WERI-Rb-1 (cell line): ENCODE measurements at regions not wholly inside any gene's neighbourhood (a gene's known extent, or its start where the extent isn't known, plus 50 kb on each side); places are given as distances from the start of the nearest gene placed in this dataset.

Experiments
- DNase-seq: peaks from one replicate; pipeline ENCODE4 v3.0.0-alpha.2; 2020
- H3K27ac ChIP-seq: fragments of 250-450 bp; sonication (Bioruptor Pico); 2 replicates; pipeline ENCODE4 v1.5.1; 2020; ENCODE audit warnings: mild to moderate bottlenecking, moderate library complexity
- H3K27me3 ChIP-seq: fragments of 250-450 bp; sonication (Bioruptor Pico); 2 replicates; pipeline ENCODE4 v1.5.1; 2021; ENCODE audit warnings: mild to moderate bottlenecking, low read depth, moderate library complexity; ENCODE audit not compliant: insufficient read depth, severe bottlenecking
- H3K36me3 ChIP-seq: fragments of 250-450 bp; sonication (Bioruptor Pico); 2 replicates; pipeline ENCODE4 v1.5.1; 2020; ENCODE audit warnings: mild to moderate bottlenecking, moderate library complexity
- H3K4me3 ChIP-seq: 2 replicates; pipeline ENCODE4 v1.5.1; 2011; ENCODE audit warnings: low read depth, mild to moderate bottlenecking, control low read depth, low read length
- H3K9me3 ChIP-seq: fragments of 250-450 bp; sonication (Bioruptor Pico); 2 replicates; pipeline ENCODE4 v1.5.1; 2021; ENCODE audit warnings: mild to moderate bottlenecking, moderate library complexity; ENCODE audit not compliant: severe bottlenecking
- CTCF ChIP-seq: IDR thresholded peaks from 2 replicates; pipeline ENCODE4 v1.5.1; 2011; ENCODE audit warnings: low read depth, mild to moderate bottlenecking, control low read depth, inconsistent platforms, low read length

DNA sequence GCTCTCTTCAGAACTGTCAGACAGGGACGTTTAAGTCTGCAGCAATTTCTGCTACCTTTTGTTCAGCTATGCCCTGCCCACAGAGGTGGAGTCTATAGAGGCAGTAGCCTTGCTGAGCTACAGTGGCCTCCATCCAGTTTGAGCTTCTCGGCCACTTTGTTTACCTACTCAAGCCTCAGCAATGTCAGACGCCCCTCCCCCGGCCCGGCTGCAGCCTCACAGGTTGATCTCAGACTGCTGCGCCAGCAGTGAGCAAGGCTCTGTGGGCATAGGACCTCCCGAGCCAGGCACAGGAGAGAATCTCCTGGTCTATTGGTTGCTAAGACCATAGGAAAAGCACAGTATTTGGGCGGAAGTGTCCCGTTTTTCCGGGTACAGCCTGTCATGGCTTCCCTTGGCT is 89.9 kb upstream of the PDC start:
- DNase-seq, result no peak
- Histone ChIP-seq H3K9me3 (no peaks in the 10 kb centered on the region), H3K4me3 (no peak overlapping the region), H3K27ac (no peak overlapping the region), H3K27me3 (no peaks in the 10 kb centered on the region), H3K36me3 (no peaks in the 10 kb centered on the region)
- no peak for TF ChIP-seq CTCF

DNA sequence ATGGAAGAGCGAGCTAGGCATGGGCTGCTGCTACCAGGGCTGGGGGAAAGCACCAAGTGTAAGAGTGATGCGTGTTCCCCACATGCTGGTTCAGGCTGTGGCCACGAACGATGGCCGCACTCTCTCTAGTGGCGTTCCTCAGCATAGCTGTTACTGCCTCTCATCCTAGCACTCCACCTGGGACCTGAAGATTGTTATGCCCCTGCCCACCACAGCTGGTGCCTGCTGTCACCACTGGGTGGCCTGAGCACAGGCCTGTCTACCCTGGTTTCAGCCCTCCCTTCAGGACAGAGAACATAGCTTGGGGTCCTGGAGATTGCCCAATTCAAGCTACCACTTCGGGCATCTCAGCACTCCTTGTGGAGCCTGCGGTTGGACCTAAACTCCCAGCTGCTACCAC is 80.1 kb upstream of the PDC start:
- H3K27ac ChIP-seq, result no peak overlapping the region
- DNase-seq, result no peak
- H3K4me3 ChIP-seq, result no peak overlapping the region
- no peaks in the 10 kb centered on the region for H3K36me3 ChIP-seq
- H3K27me3 ChIP-seq, result no peaks in the 10 kb centered on the region
- no peak for TF ChIP-seq CTCF
- H3K9me3 ChIP-seq, result no peaks in the 10 kb centered on the region

GRCh38 chr1:186540521-186540920 is 79.6 kb upstream of the PDC start:
- Histone ChIP-seq H3K4me3 (no peak overlapping the region), H3K36me3 (no peaks in the 10 kb centered on the region), H3K27me3 (no peaks in the 10 kb centered on the region), H3K27ac (no peak overlapping the region), H3K9me3 (no peaks in the 10 kb centered on the region)
- DNase-seq, result no peak
- TF ChIP-seq CTCF, result no peak

- DNase-seq, result no peak
- TF ChIP-seq CTCF, result no peak
- Histone ChIP-seq H3K4me3 (no peak overlapping the region), H3K27me3 (no peaks in the 10 kb centered on the region), H3K36me3 (no peaks in the 10 kb centered on the region), H3K9me3 (no peaks in the 10 kb centered on the region), H3K27ac (no peak overlapping the region)
Observed at GRCh38 chr1:186536273-186536890, 75.5 kb upstream of the PDC start.

- TF ChIP-seq CTCF, result no peak
- H3K27ac ChIP-seq, result no peak overlapping the region
- H3K4me3 ChIP-seq, result no peak overlapping the region
- no peak for DNase-seq
- H3K27me3 ChIP-seq, result no peaks in the 10 kb centered on the region
- H3K9me3 ChIP-seq, result no peaks in the 10 kb centered on the region
- no peaks in the 10 kb centered on the region for H3K36me3 ChIP-seq
Observed at GRCh38 chr1:186535388-186536133, 74.6 kb upstream of the PDC start.
